ENCODE measurements at regions not wholly inside any gene's neighbourhood (a gene's known extent, or its start where the extent isn't known, plus 50 kb on each side); places are given as distances from the start of the nearest gene placed in this dataset.

- no peak for DNase-seq (ENCODE audit: low read depth)
Observed at GRCh38 chr12:115506822-115507559, 770.5 kb downstream of the MED13L start.

GRCh38 chr12:115504306-115505290 is 772.9 kb downstream of the MED13L start:
- no peak for DNase-seq (ENCODE audit: low read depth)

GRCh38 chr12:115500872-115501271 is 776.6 kb downstream of the MED13L start:
- no peak for DNase-seq (ENCODE audit: low read depth)

GRCh38 chr12:115495300-115495699 is 782.2 kb downstream of the MED13L start:
- DNase-seq (ENCODE audit: low read depth) = no peak

GRCh38 chr12:115492553-115492952 is 784.9 kb downstream of the MED13L start:
- DNase-seq (ENCODE audit: low read depth) = no peak

GRCh38 chr12:115491511-115492250 is 785.8 kb downstream of the MED13L start:
- DNase-seq (ENCODE audit: low read depth) = no peak

GRCh38 chr12:115489253-115489652 is 788.2 kb downstream of the MED13L start:
- DNase-seq (ENCODE audit: low read depth) = no peak

GRCh38 chr12:115485967-115486366 is 791.5 kb downstream of the MED13L start:
- DNase-seq (ENCODE audit: low read depth) = no peak

GRCh38 chr12:115485503-115485902 is 792.0 kb downstream of the MED13L start:
- DNase-seq (ENCODE audit: low read depth) = no peak

- DNase-seq (ENCODE audit: low read depth) = no peak
Observed at GRCh38 chr12:115482943-115483342, 794.5 kb downstream of the MED13L start.

GRCh38 chr12:115481141-115481540 is 796.4 kb downstream of the MED13L start:
- DNase-seq (ENCODE audit: low read depth) = no peak

GRCh38 chr12:115478505-115478904 is 794.5 kb upstream of the TBX3 start:
- DNase-seq (ENCODE audit: low read depth) = no peak

GRCh38 chr12:115474539-115475353 is 790.8 kb upstream of the TBX3 start:
- no peak for DNase-seq (ENCODE audit: low read depth)

- no peak for DNase-seq (ENCODE audit: low read depth)
Observed at GRCh38 chr12:115473257-115473956, 789.4 kb upstream of the TBX3 start.

GRCh38 chr12:115472852-115473251 is 788.9 kb upstream of the TBX3 start:
- DNase-seq (ENCODE audit: low read depth) = no peak

- DNase-seq (ENCODE audit: low read depth) = no peak
Observed at GRCh38 chr12:115470977-115471376, 787.0 kb upstream of the TBX3 start.

GRCh38 chr12:115470526-115470925 is 786.6 kb upstream of the TBX3 start:
- no peak for DNase-seq (ENCODE audit: low read depth)

GRCh38 chr12:115468087-115468510 is 784.1 kb upstream of the TBX3 start:
- no peak for DNase-seq (ENCODE audit: low read depth)

- DNase-seq (ENCODE audit: low read depth) = no peak
Observed at GRCh38 chr12:115467531-115467930, 783.6 kb upstream of the TBX3 start.

- no peak for DNase-seq (ENCODE audit: low read depth)
Observed at GRCh38 chr12:115466076-115466475, 782.1 kb upstream of the TBX3 start.

GRCh38 chr12:115464661-115465060 is 780.7 kb upstream of the TBX3 start:
- no peak for DNase-seq (ENCODE audit: low read depth)

Measured in non-pigmented ciliary epithelial cell (primary cell).